ENCODE measurements at regions not wholly inside any gene's neighbourhood (a gene's known extent, or its start where the extent isn't known, plus 50 kb on each side); places are given as distances from the start of the nearest gene placed in this dataset.

GRCh38 chr13:81637457-81637856 lies 1296.5 kb upstream of the SPRY2 start:
- Histone ChIP-seq H3K36me3 (no peaks in the 10 kb centered on the region), H3K4me1 (no peaks in the 10 kb centered on the region), H3K9me3 (no peaks in the 10 kb centered on the region), H3K27ac (no peak overlapping the region), H3K27me3 (no peaks in the 10 kb centered on the region), H3K4me3 (no peak overlapping the region)
- no peak for TF ChIP-seq POLR2AphosphoS5 (IDR thresholded peaks at IDR 0.05)
- TF ChIP-seq EP300 (IDR thresholded peaks at IDR 0.05), result no peak
- TF ChIP-seq POLR2A (IDR thresholded peaks at IDR 0.05), result no peak
- TF ChIP-seq CTCF (IDR thresholded peaks at IDR 0.05), result no peak
- 72 to 83% methylated on average over 2 of the region's 2 CpGs for WGBS, 2 donors
- DNase-seq (no peak), ATAC-seq (ENCODE audit: low FRiP score in 2 of 2) (no peak)

GRCh38 chr13:81636120-81636519 lies 1295.2 kb upstream of the SPRY2 start:
- no peaks in the 10 kb centered on the region for H3K36me3 ChIP-seq
- H3K27ac ChIP-seq, result no peak overlapping the region
- no peak for DNase-seq
- H3K4me3 ChIP-seq, result no peak overlapping the region
- no peak for ATAC-seq (ENCODE audit: low FRiP score in 2 of 2)
- H3K4me1 ChIP-seq, result no peaks in the 10 kb centered on the region
- H3K27me3 ChIP-seq, result no peaks in the 10 kb centered on the region
- H3K9me3 ChIP-seq, result no peaks in the 10 kb centered on the region
- TF ChIP-seq POLR2AphosphoS5 (IDR thresholded peaks at IDR 0.05), result no peak
- no peak for TF ChIP-seq POLR2A (IDR thresholded peaks at IDR 0.05)
- TF ChIP-seq CTCF (IDR thresholded peaks at IDR 0.05), result no peak
- TF ChIP-seq EP300 (IDR thresholded peaks at IDR 0.05), result no peak

- H3K27me3 ChIP-seq, result no peaks in the 10 kb centered on the region
- 84 to 88% methylated on average over 2 of the region's 2 CpGs for WGBS, 2 donors
- no peak for DNase-seq
- no peak for ATAC-seq (ENCODE audit: low FRiP score in 2 of 2)
- H3K27ac ChIP-seq, result no peak overlapping the region
- TF ChIP-seq EP300 (IDR thresholded peaks at IDR 0.05) (no peak), POLR2AphosphoS5 (IDR thresholded peaks at IDR 0.05) (no peak), POLR2A (IDR thresholded peaks at IDR 0.05) (no peak), CTCF (IDR thresholded peaks at IDR 0.05) (no peak)
- no peak overlapping the region for H3K4me3 ChIP-seq
- H3K9me3 ChIP-seq, result no peaks in the 10 kb centered on the region
- no peaks in the 10 kb centered on the region for H3K4me1 ChIP-seq
- no peaks in the 10 kb centered on the region for H3K36me3 ChIP-seq
These were observed 1274.1 kb upstream of the SPRY2 start for GRCh38 chr13:81615031-81615430.

- TF ChIP-seq EP300 (IDR thresholded peaks at IDR 0.05) (no peak), CTCF (IDR thresholded peaks at IDR 0.05) (no peak), POLR2AphosphoS5 (IDR thresholded peaks at IDR 0.05) (no peak), POLR2A (IDR thresholded peaks at IDR 0.05) (no peak)
These were observed 1269.7 kb upstream of the SPRY2 start for GRCh38 chr13:81610644-81611043.

GRCh38 chr13:81609335-81609734 lies 1268.4 kb upstream of the SPRY2 start:
- no peak for TF ChIP-seq CTCF (IDR thresholded peaks at IDR 0.05)
- no peak for TF ChIP-seq POLR2A (IDR thresholded peaks at IDR 0.05)
- TF ChIP-seq EP300 (IDR thresholded peaks at IDR 0.05), result no peak
- TF ChIP-seq POLR2AphosphoS5 (IDR thresholded peaks at IDR 0.05), result no peak
- Histone ChIP-seq H3K4me1 (no peaks in the 10 kb centered on the region), H3K9me3 (no peaks in the 10 kb centered on the region), H3K27me3 (no peaks in the 10 kb centered on the region), H3K4me3 (no peak overlapping the region), H3K27ac (no peak overlapping the region), H3K36me3 (no peaks in the 10 kb centered on the region)
- ATAC-seq (ENCODE audit: low FRiP score in 2 of 2) (no peak), DNase-seq (no peak)
- WGBS, 2 donors, result 84 to 87% methylated on average over 2 of the region's 2 CpGs

More at GRCh38 chr13:81610644-81611043, 1269.7 kb upstream of the SPRY2 start:
- Histone ChIP-seq H3K36me3 (no peaks in the 10 kb centered on the region), H3K4me3 (no peak overlapping the region), H3K27ac (no peak overlapping the region), H3K9me3 (no peaks in the 10 kb centered on the region), H3K4me1 (no peaks in the 10 kb centered on the region), H3K27me3 (no peaks in the 10 kb centered on the region)
- ATAC-seq (ENCODE audit: low FRiP score in 2 of 2), result no peak
- WGBS, 2 donors, result 46 to 71% methylated on average over 1 of the region's 1 CpG
- DNase-seq, result no peak

All from upper lobe of left lung (tissue), 6 donors.